ENCODE measurements at regions not wholly inside any gene's neighbourhood (a gene's known extent, or its start where the extent isn't known, plus 50 kb on each side); places are given as distances from the start of the nearest gene placed in this dataset.

GRCh38 chr2:18922276-18922675, 332.9 kb upstream of the NT5C1B start:
- ChIA-PET POLR2A (no interaction called here), CTCF (interaction anchor here (0.5 kb wide), 1 partner anchor 460 kb away, joined by 4 read pairs; no protein-coding TSS in a partner anchor)
- TF ChIP-seq ZSCAN16 (tag by site-specific recombination; IDR thresholded peaks at IDR 0.05) (no peak), ZFP69B (tag by site-specific recombination; IDR thresholded peaks at IDR 0.05) (no peak)

GRCh38 chr2:18918280-18918679, 328.9 kb upstream of the NT5C1B start:
- Histone ChIP-seq H3K27ac (ENCODE audit: extremely low read depth, low read depth, low read length) (no peak overlapping the region), H3K4me3 (ENCODE audit: low read depth, low read length) (no peak overlapping the region), H3K36me3 (ENCODE audit: control insufficient read depth in 2 of 2, insufficient read depth in 1 of 2, low read length in 2 of 2) (no peaks in the 10 kb centered on the region), H3K9me3 (ENCODE audit: control insufficient read depth, insufficient read depth, low read depth, low read length) (no peaks in the 10 kb centered on the region), H3K4me1 (ENCODE audit: control insufficient read depth, insufficient read depth, low read length) (0 out of 2 replicates have a peak, but pooled peaks cover 2% of the 10 kb centered on the region)
- ChIA-PET CTCF (interaction anchor here (0.6 kb wide), 2 partner anchors 13 to 149 kb away, joined by 3 to 7 read pairs; no protein-coding TSS in a partner anchor), POLR2A (no interaction called here)
- TF ChIP-seq ZNF280C (tag by site-specific recombination; IDR thresholded peaks at IDR 0.05) (no peak), ZNF26 (tag by site-specific recombination; IDR thresholded peaks at IDR 0.05) (no peak), ZNF624 (tag by site-specific recombination; IDR thresholded peaks at IDR 0.05) (no peak), ZNF560 (tag by site-specific recombination; IDR thresholded peaks at IDR 0.05; ENCODE audit: borderline replicate concordance) (no peak), SP3 (tag by site-specific recombination; IDR thresholded peaks at IDR 0.05) (no peak), SCRT2 (tag by site-specific recombination; IDR thresholded peaks at IDR 0.05) (no peak), RBAK (tag by site-specific recombination; IDR thresholded peaks at IDR 0.05) (no peak), ZSCAN30 (tag by site-specific recombination; IDR thresholded peaks at IDR 0.05) (no peak), TSHZ1 (tag by site-specific recombination; IDR thresholded peaks at IDR 0.05; ENCODE audit: borderline replicate concordance) (no peak), ZNF558 (tag by site-specific recombination; IDR thresholded peaks at IDR 0.05) (no peak), ZNF416 (tag by site-specific recombination; IDR thresholded peaks at IDR 0.05) (no peak), HIC1 (tag by site-specific recombination; IDR thresholded peaks at IDR 0.05) (no peak), ZNF335 (tag by site-specific recombination; conservative IDR thresholded peaks at IDR 0.05) (no peak), SP2 (tag by site-specific recombination; IDR thresholded peaks at IDR 0.05) (no peak), BCL11B (tag by site-specific recombination; IDR thresholded peaks at IDR 0.05; ENCODE audit: low read depth) (no peak)

More at GRCh38 chr2:18922276-18922675, 332.9 kb upstream of the NT5C1B start:
- H3K27ac ChIP-seq (ENCODE audit: extremely low read depth, low read depth, low read length) = no peak overlapping the region
- no peaks in the 10 kb centered on the region for H3K36me3 ChIP-seq (ENCODE audit: control insufficient read depth in 2 of 2, insufficient read depth in 1 of 2, low read length in 2 of 2)
- H3K4me1 ChIP-seq (ENCODE audit: control insufficient read depth, insufficient read depth, low read length) = no peaks in the 10 kb centered on the region
- H3K9me3 ChIP-seq (ENCODE audit: control insufficient read depth, insufficient read depth, low read depth, low read length) = no peaks in the 10 kb centered on the region
- no peak overlapping the region for H3K4me3 ChIP-seq (ENCODE audit: low read depth, low read length)

Data from HEK293 (cell line).